HepG2 (cell line): ENCODE measurements at regions not wholly inside any gene's neighbourhood (a gene's known extent, or its start where the extent isn't known, plus 50 kb on each side); places are given as distances from the start of the nearest gene placed in this dataset.

Source experiments
- ATAC-seq: fragments of 200-7000 bp; cut with Tn5 transposase; 3 replicates; pipeline ENCODE4 v1.9.1; 2020; ENCODE audit warnings: mild to moderate bottlenecking, moderate library complexity
- BruUV-seq: library from RNA; stranded (reverse); fragments of 400-500 nt; replicated peaks from 2 replicates; lab custom pipeline; 2021; lab: Mats Ljungman, UMichigan
- CTCF ChIA-PET: fragments of 300-600 bp; formaldehyde crosslinking; extraction: SDS; loops from one replicate; lab custom pipeline; 2021; ENCODE audit warnings: low total read pairs, inconsistent platforms, low intra/inter-chr PET ratio; lab: Yijun Ruan, JAX
- POLR2A ChIA-PET: fragments of 350-600 bp; sonication (Branson Sonifier 250); formaldehyde crosslinking; loops from one replicate; lab custom pipeline; 2020; ENCODE audit warnings: antibody characterized with exemption, inconsistent platforms; lab: Yijun Ruan, JAX
- DNase-seq: peaks from one replicate; pipeline ENCODE4 v3.0.0-alpha.2; 2015; ENCODE audit warnings: low spot score
- FAIRE-seq: peaks from 3 replicates; lab custom pipeline; 2011; peaks lifted over from hg19 to GRCh38; lab: Jason Lieb, UNC
- H2AFZ ChIP-seq: one replicate; pipeline ENCODE4 v1.6.1; 2011; ENCODE audit warnings: low read length, inconsistent platforms
- H3K27ac ChIP-seq: fragments of 300-600 bp; 3 replicates; pipeline ENCODE4 v1.8.0; 2011; ENCODE audit warnings: mixed run types, mild to moderate bottlenecking, mixed read lengths, low read length, inconsistent platforms; ENCODE audit not compliant: insufficient read depth; ENCODE audit errors: extremely low read length
- H3K27me3 ChIP-seq, 2 experiments: fragments of 200-600 bp in 1 of 2; 2 replicates in 1 of 2; 3 replicates in 1 of 2; pipeline versions ENCODE4 v1.6.0 to v1.8.0; 2011; ENCODE audit warnings: low read length in 2 of 2, mild to moderate bottlenecking in 2 of 2, moderate library complexity in 2 of 2, inconsistent platforms in 1 of 2; ENCODE audit not compliant: insufficient read depth in 2 of 2, control insufficient read depth in 1 of 2
- H3K36me3 ChIP-seq, 2 experiments: fragments of 200-600 bp in 1 of 2; replicated peaks in 1 of 2; 2 replicates in 1 of 2; 3 replicates in 1 of 2; pipeline versions ENCODE4 v1.5.1 to v1.8.0; 2011; ENCODE audit warnings: low read length in 2 of 2, inconsistent platforms in 1 of 2; ENCODE audit not compliant: insufficient read depth in 2 of 2, control insufficient read depth in 1 of 2
- H3K4me1 ChIP-seq: 2 replicates; pipeline ENCODE4 v1.5.1; 2012; ENCODE audit warnings: low read length, inconsistent platforms; ENCODE audit not compliant: insufficient read depth
- H3K4me2 ChIP-seq: 2 replicates; pipeline ENCODE4 v1.6.0; 2011; ENCODE audit warnings: low read depth, low read length, inconsistent platforms
- H3K4me3 ChIP-seq, 3 experiments: fragments of 200-600 bp in 1 of 3; sonication (generic), shearing (Covaris generic) in 1 of 3; replicated peaks in 1 of 3; 2 replicates each; pipeline ENCODE4 v1.5.1; 2011 to 2016; ENCODE audit warnings: low read length in 3 of 3, inconsistent platforms in 2 of 3, low read depth in 2 of 3, mild to moderate bottlenecking in 2 of 3, control low read depth in 1 of 3, mixed read lengths in 1 of 3; ENCODE audit not compliant: insufficient read depth in 1 of 3
- H3K79me2 ChIP-seq: one replicate; pipeline ENCODE4 v1.6.1; 2011; ENCODE audit warnings: low read length, inconsistent platforms; ENCODE audit not compliant: insufficient read depth
- H3K9ac ChIP-seq: 2 replicates; pipeline ENCODE4 v1.6.0; 2011; ENCODE audit warnings: mild to moderate bottlenecking, low read depth, low read length, inconsistent platforms; ENCODE audit not compliant: insufficient read depth
- H3K9me3 ChIP-seq: 2 replicates; pipeline ENCODE4 v1.5.1; 2012; ENCODE audit warnings: mild to moderate bottlenecking, low read length
- H4K20me1 ChIP-seq: 2 replicates; pipeline ENCODE4 v1.6.0; 2011; ENCODE audit warnings: inconsistent platforms, mild to moderate bottlenecking, low read length, moderate library complexity; ENCODE audit not compliant: insufficient read depth
- DZIP1 ChIP-seq: sonication (generic); formaldehyde crosslinking; IDR thresholded peaks from 2 replicates; pipeline ENCODE4 v1.5.0; 2020; ENCODE audit warnings: mild to moderate bottlenecking, missing genetic modification reagents
- ELK4 ChIP-seq: sonication (generic); formaldehyde crosslinking; IDR thresholded peaks from 2 replicates; pipeline ENCODE4 v1.9.0; 2021; ENCODE audit warnings: missing genetic modification reagents, borderline replicate concordance
- KLF6 ChIP-seq: IDR thresholded peaks from 2 replicates; pipeline ENCODE4 v1.8.0; 2016; ENCODE audit warnings: missing biosample characterization, missing genetic modification reagents
- MED8 ChIP-seq: sonication (generic); formaldehyde crosslinking; IDR thresholded peaks from 2 replicates; pipeline ENCODE4 v1.8.1; 2023; ENCODE audit warnings: mild to moderate bottlenecking, missing genetic modification reagents; ENCODE audit not compliant: insufficient replicate concordance
- MNT ChIP-seq: fragments of 450-650 bp; IDR thresholded peaks from 2 replicates; pipeline ENCODE4 v1.6.1; 2016
- MTA1 ChIP-seq: sonication (generic); formaldehyde crosslinking; IDR thresholded peaks from 2 replicates; pipeline ENCODE4 v1.4.0; 2020; ENCODE audit warnings: missing genetic modification reagents, mild to moderate bottlenecking, borderline replicate concordance
- SMAD1 ChIP-seq: sonication (generic); formaldehyde crosslinking; IDR thresholded peaks from 2 replicates; pipeline ENCODE4 v1.4.0; 2020; ENCODE audit warnings: missing genetic modification reagents, low read depth, mild to moderate bottlenecking, borderline replicate concordance
- TRAFD1 ChIP-seq: sonication (generic); formaldehyde crosslinking; IDR thresholded peaks from 2 replicates; pipeline ENCODE4 v1.5.1; 2020; ENCODE audit warnings: missing genetic modification reagents, mild to moderate bottlenecking, borderline replicate concordance
- UBTF ChIP-seq: sonication (generic); formaldehyde crosslinking; IDR thresholded peaks from 2 replicates; pipeline ENCODE4 v1.4.0; 2020; ENCODE audit warnings: mild to moderate bottlenecking, missing genetic modification reagents
- ZNF432 ChIP-seq: sonication (generic); formaldehyde crosslinking; IDR thresholded peaks from 2 replicates; pipeline ENCODE4 v1.5.0; 2020; ENCODE audit warnings: missing genetic modification reagents, mild to moderate bottlenecking, borderline replicate concordance
- ZNF512 ChIP-seq: sonication (generic); formaldehyde crosslinking; IDR thresholded peaks from 2 replicates; pipeline ENCODE4 v1.4.0; 2020; ENCODE audit warnings: mild to moderate bottlenecking, missing genetic modification reagents
- ZNF761 ChIP-seq: sonication (generic); formaldehyde crosslinking; conservative IDR thresholded peaks from 2 replicates; pipeline ENCODE4 v1.4.0; 2020; ENCODE audit warnings: mild to moderate bottlenecking, missing genetic modification reagents
- ZSCAN22 ChIP-seq: sonication (generic); formaldehyde crosslinking; IDR thresholded peaks from 2 replicates; pipeline ENCODE4 v1.4.0; 2020; ENCODE audit warnings: mild to moderate bottlenecking, missing genetic modification reagents
- whole genome bisulfite sequencing: methylation state at CpG from one replicate; pipeline ENCODE4 v1.1.6; 2017; ENCODE audit warnings: low lambda C conversion rate; 5-methylcytosine and 5-hydroxymethylcytosine counted together
- in situ Hi-C: cut with HindIII; loops from 2 replicates; pipeline ENCODE4 v1.10.0; 2017; ENCODE audit warnings: low pct_unique_long_range_greater_than_20kb; ENCODE audit not compliant: extremely low pct_ligation_motif_present
- intact Hi-C: fragments of 100-400 bp; cut with micrococcal nuclease; formaldehyde crosslinking; loops from one replicate; pipeline ENCODE4 v1.10.0; 2022; ENCODE audit not compliant: unreplicated experiment

GRCh38 chr3:159257954-159258353 lies 456.1 kb downstream of the MFSD1 start:
- no peak overlapping the region for H3K4me2 ChIP-seq
- no peak overlapping the region for H3K27ac ChIP-seq
- intact Hi-C loops = no loop called here
- no peak overlapping the region for H2AFZ ChIP-seq
- in situ Hi-C loops = loop anchor here (5.0 to 25.0 kb wide), 3 partner anchors 123 to 729 kb away; partner anchors contain the start of gene IL12A
- H3K4me3 ChIP-seq = no peak overlapping the region
- no peak for ATAC-seq
- no peak for DNase-seq
- no peaks in the 10 kb centered on the region for H4K20me1 ChIP-seq
- POLR2A ChIA-PET = no interaction called here
- no peak overlapping the region for H3K9ac ChIP-seq
- H3K9me3 ChIP-seq = peaks cover 8% of the 10 kb centered on the region
- H3K79me2 ChIP-seq = no peaks in the 10 kb centered on the region
- CTCF ChIA-PET = no interaction called here
- FAIRE-seq = no peak
- no peaks in the 10 kb centered on the region for H3K27me3 ChIP-seq
- no peaks in the 10 kb centered on the region for H3K36me3 ChIP-seq
- WGBS = 0% methylated on average over 4 of the region's 4 CpGs
- no TSS peak for BruUV-seq
- H3K4me1 ChIP-seq = no peaks in the 10 kb centered on the region
- TF ChIP-seq SMAD1 (CRISPR knock-in tag) = no peak
- TF ChIP-seq ZNF761 (CRISPR knock-in tag) = no peak
- no peak for TF ChIP-seq MTA1 (CRISPR knock-in tag)
- TF ChIP-seq ELK4 (CRISPR knock-in tag) = no peak
- TF ChIP-seq KLF6 (CRISPR knock-in tag) = no peak
- no peak for TF ChIP-seq TRAFD1 (CRISPR knock-in tag)
- no peak for TF ChIP-seq MNT
- TF ChIP-seq MED8 (CRISPR knock-in tag) = no peak
- TF ChIP-seq ZNF432 (CRISPR knock-in tag) = no peak
- no peak for TF ChIP-seq UBTF (CRISPR knock-in tag)
- no peak for TF ChIP-seq ZNF512 (CRISPR knock-in tag)
- no peak for TF ChIP-seq DZIP1 (CRISPR knock-in tag)
- TF ChIP-seq ZSCAN22 (CRISPR knock-in tag) = no peak
